AG10803 (cell line): ENCODE measurements at regions not wholly inside any gene's neighbourhood (a gene's known extent, or its start where the extent isn't known, plus 50 kb on each side); places are given as distances from the start of the nearest gene placed in this dataset.

Experiments
- DNase-seq: peaks from one replicate; pipeline ENCODE4 v3.0.0; 2010; ENCODE audit warnings: low read depth
- H3K4me3 ChIP-seq: 2 replicates; pipeline ENCODE4 v1.5.1; 2011; ENCODE audit warnings: mild to moderate bottlenecking, low read length, control low read depth
- CTCF ChIP-seq: conservative IDR thresholded peaks from 2 replicates; pipeline ENCODE4 v1.5.1; 2011; ENCODE audit warnings: mild to moderate bottlenecking, low read length, control low read depth, inconsistent platforms

DNA sequence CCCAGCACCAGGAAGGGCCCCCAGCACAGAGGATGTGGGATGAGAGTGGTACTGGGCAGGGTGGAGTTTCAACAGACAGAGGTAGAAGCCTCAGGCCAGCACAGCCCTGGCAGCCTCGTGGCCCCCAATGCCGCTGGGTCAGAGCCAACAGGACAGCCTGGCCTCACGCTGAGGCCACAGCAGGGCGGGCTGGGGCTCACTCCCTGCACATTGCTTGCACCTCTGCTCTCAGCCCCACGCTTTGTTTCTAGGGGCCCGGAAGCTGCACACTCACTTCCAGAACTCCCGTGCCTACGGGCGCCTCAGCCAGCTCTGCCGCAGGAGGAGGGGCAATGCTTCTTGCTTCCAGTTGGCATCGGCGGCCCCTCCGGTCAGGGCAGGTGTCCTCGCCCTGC lies 72.9 kb downstream of the SIK1 start:
- DNase-seq: no peak
- TF ChIP-seq CTCF: no peak
- H3K4me3 ChIP-seq: no peak overlapping the region

- no peak overlapping the region for H3K4me3 ChIP-seq
- DNase-seq: no peak
- TF ChIP-seq CTCF: no peak
Observed at GRCh38 chr21:43353282-43354025, 73.5 kb downstream of the SIK1 start.

GRCh38 chr21:43352568-43353281 lies 74.2 kb downstream of the SIK1 start:
- H3K4me3 ChIP-seq: no peak overlapping the region
- peak; percentile 24 for DNase-seq
- TF ChIP-seq CTCF: no peak

- no peak overlapping the region for H3K4me3 ChIP-seq
- DNase-seq: no peak
- no peak for TF ChIP-seq CTCF
Observed at GRCh38 chr21:43352154-43352537, 74.8 kb downstream of the SIK1 start.

GRCh38 chr21:43351501-43352153 lies 75.3 kb downstream of the SIK1 start:
- no peak overlapping the region for H3K4me3 ChIP-seq
- DNase-seq: no peak
- no peak for TF ChIP-seq CTCF

- no peak for DNase-seq
- TF ChIP-seq CTCF: no peak
- H3K4me3 ChIP-seq: no peak overlapping the region
Observed at GRCh38 chr21:43349644-43350043, 77.3 kb downstream of the SIK1 start.
